ENCODE measurements at regions not wholly inside any gene's neighbourhood (a gene's known extent, or its start where the extent isn't known, plus 50 kb on each side); places are given as distances from the start of the nearest gene placed in this dataset.

GRCh38 chr10:121282797-121283515 is 315.3 kb downstream of the FGFR2 start:
- TF ChIP-seq ZFX (IDR thresholded peaks at IDR 0.05) (no peak), TCF7L2 (IDR thresholded peaks at IDR 0.05; ENCODE audit: borderline replicate concordance, extremely low read depth, insufficient read depth, insufficient read length) (no peak), MAX (IDR thresholded peaks at IDR 0.05) (no peak), ELF1 (IDR thresholded peaks at IDR 0.05; ENCODE audit: borderline replicate concordance, low read depth) (no peak), POLR2AphosphoS5 (IDR thresholded peaks at IDR 0.05; ENCODE audit: low read depth, low read length) (no peak)
- Histone ChIP-seq H3K36me3 (ENCODE audit: control insufficient read depth in 1 of 2, insufficient read depth in 2 of 2, low read length in 2 of 2) (no peaks in the 10 kb centered on the region), H3K9ac (ENCODE audit: low read length) (no peak overlapping the region), H2AFZ (ENCODE audit: low read depth, low read length, poor library complexity, severe bottlenecking) (no peak overlapping the region), H3K79me2 (ENCODE audit: insufficient read depth, low read length) (no peaks in the 10 kb centered on the region), H3K9me3 (ENCODE audit: control insufficient read depth in 1 of 2, insufficient read depth in 1 of 2, low read depth in 1 of 2, low read length in 2 of 2) (no peaks in the 10 kb centered on the region), H3K9me2 (ENCODE audit: insufficient read depth) (no peaks in the 10 kb centered on the region), H4K20me1 (ENCODE audit: insufficient read depth) (no peaks in the 10 kb centered on the region), H3K27me3 (ENCODE audit: insufficient read depth, low read length) (peaks cover 25% of the 10 kb centered on the region; the same call in 1 of the 2 replicates), H3K27ac (ENCODE audit: low read depth, low read length) (no peak overlapping the region), H3K4me3 (replicated peaks in 1 of 2; ENCODE audit: low read depth in 1 of 2, low read length in 2 of 2) (no peak overlapping the region), H3K4me2 (ENCODE audit: low read length) (no peak overlapping the region), H3K4me1 (ENCODE audit: control insufficient read depth in 1 of 2, insufficient read depth in 2 of 2, low read length in 2 of 2) (no peaks in the 10 kb centered on the region)
- no peak for ATAC-seq
- ChIA-PET POLR2A (no interaction called here), CTCF (no interaction called here), RAD21 (ENCODE audit: low non-redundant PET in 1 of 2, low total read pairs in 2 of 2, uncharacterized antibody in 2 of 2, unreplicated experiment in 2 of 2) (no interaction called here)
- intact Hi-C loops (cut with micrococcal nuclease), result no loop called here
- DNase-seq (ENCODE audit: low read depth, low spot score), result no peak
- no TSS peak for BruUV-seq (replicated peaks)

- DNase-seq (ENCODE audit: low read depth, low spot score), result no peak
- H3K4me1 ChIP-seq (ENCODE audit: control insufficient read depth in 1 of 2, insufficient read depth in 2 of 2, low read length in 2 of 2), result no peaks in the 10 kb centered on the region
- ATAC-seq, result no peak
- no peaks in the 10 kb centered on the region for H3K9me3 ChIP-seq (ENCODE audit: control insufficient read depth in 1 of 2, insufficient read depth in 1 of 2, low read depth in 1 of 2, low read length in 2 of 2)
- ChIA-PET CTCF (no interaction called here), RAD21 (ENCODE audit: low non-redundant PET in 1 of 2, low total read pairs in 2 of 2, uncharacterized antibody in 2 of 2, unreplicated experiment in 2 of 2) (interaction anchor here in 1 of 2 experiments (0.7 kb wide), 1 partner anchor 378 kb away, joined by 3 read pairs; no protein-coding TSS in a partner anchor), POLR2A (no interaction called here)
- no TSS peak for BruUV-seq (replicated peaks)
- TF ChIP-seq EGR1 (IDR thresholded peaks at IDR 0.05; ENCODE audit: low read depth) (no peak), CTCF (IDR thresholded peaks at IDR 0.05 in 2 of 3, conservative IDR thresholded peaks at IDR 0.05 in 1 of 3; ENCODE audit: borderline replicate concordance in 1 of 3, insufficient read depth in 1 of 3, low read depth in 2 of 3, low read length in 2 of 3) (no peak), ZBTB33 (IDR thresholded peaks at IDR 0.05; ENCODE audit: extremely low read depth, insufficient replicate concordance, low read length) (no peak), SRF (IDR thresholded peaks at IDR 0.05; ENCODE audit: low read depth) (no peak), ATF3 (IDR thresholded peaks at IDR 0.05) (no peak), ELF1 (IDR thresholded peaks at IDR 0.05; ENCODE audit: borderline replicate concordance, low read depth) (no peak), MAX (IDR thresholded peaks at IDR 0.05) (no peak), EZH2phosphoT487 (IDR thresholded peaks at IDR 0.05; ENCODE audit: borderline replicate concordance) (no peak), TCF7L2 (IDR thresholded peaks at IDR 0.05; ENCODE audit: borderline replicate concordance, extremely low read depth, insufficient read depth, insufficient read length) (no peak), ZNF274 (IDR thresholded peaks at IDR 0.05; ENCODE audit: low read depth, low read length) (no peak), SIN3A (IDR thresholded peaks at IDR 0.05; ENCODE audit: low read depth) (no peak)
- no peaks in the 10 kb centered on the region for H4K20me1 ChIP-seq (ENCODE audit: insufficient read depth)
- intact Hi-C loops (cut with micrococcal nuclease), result no loop called here
- H3K9me2 ChIP-seq (ENCODE audit: insufficient read depth), result no peaks in the 10 kb centered on the region
- H3K4me2 ChIP-seq (ENCODE audit: low read length), result no peak overlapping the region
- H3K36me3 ChIP-seq (ENCODE audit: control insufficient read depth in 1 of 2, insufficient read depth in 2 of 2, low read length in 2 of 2), result no peaks in the 10 kb centered on the region
- H3K27me3 ChIP-seq (ENCODE audit: insufficient read depth, low read length), result peaks cover 43% of the 10 kb centered on the region; the same call in 1 of the 2 replicates
- no peak overlapping the region for H3K9ac ChIP-seq (ENCODE audit: low read length)
- H2AFZ ChIP-seq (ENCODE audit: low read depth, low read length, poor library complexity, severe bottlenecking), result no peak overlapping the region
- H3K4me3 ChIP-seq (replicated peaks in 1 of 2; ENCODE audit: low read depth in 1 of 2, low read length in 2 of 2), result no peak overlapping the region
- no peak overlapping the region for H3K27ac ChIP-seq (ENCODE audit: low read depth, low read length)
- no peaks in the 10 kb centered on the region for H3K79me2 ChIP-seq (ENCODE audit: insufficient read depth, low read length)
Measured at GRCh38 chr10:121284936-121285335, 313.3 kb downstream of the FGFR2 start.
